ENCODE measurements at regions not wholly inside any gene's neighbourhood (a gene's known extent, or its start where the extent isn't known, plus 50 kb on each side); places are given as distances from the start of the nearest gene placed in this dataset.

- TF ChIP-seq CTCF (IDR thresholded peaks at IDR 0.05; ENCODE audit: extremely low read depth in 1 of 2, insufficient read depth in 1 of 2, low read depth in 1 of 2, low read length in 2 of 2) (no peak), POLR2AphosphoS5 (IDR thresholded peaks at IDR 0.05; ENCODE audit: insufficient read depth, low read depth, low read length) (no peak), MAX (IDR thresholded peaks at IDR 0.05; ENCODE audit: insufficient read depth, insufficient read length) (no peak)
Observed at GRCh38 chr17:52233632-52234031, 75.1 kb upstream of the CA10 start.
